NB4 (cell line): ENCODE measurements at regions not wholly inside any gene's neighbourhood (a gene's known extent, or its start where the extent isn't known, plus 50 kb on each side); places are given as distances from the start of the nearest gene placed in this dataset.
"Not testable (repeated sequence)": the region's sequence is repeated elsewhere in the genome, so short reads cannot be mapped to it uniquely, and the experiment has no call there.

Experiments
- DNase-seq: peaks from one replicate; pipeline ENCODE4 v3.0.0; 2010; ENCODE audit warnings: low read depth
- H3K4me3 ChIP-seq: one replicate; pipeline ENCODE4 v1.5.1; 2011; ENCODE audit warnings: mild to moderate bottlenecking, low read depth, low read length, moderate library complexity
- CTCF ChIP-seq: IDR thresholded peaks from one replicate; pipeline ENCODE4 v1.5.1; 2012; ENCODE audit warnings: low read depth, low read length
- MAX ChIP-seq: IDR thresholded peaks from 2 replicates; pipeline ENCODE4 v1.6.1; 2011; ENCODE audit warnings: low read depth, low read length
- MYC ChIP-seq: IDR thresholded peaks from 2 replicates; pipeline ENCODE4 v1.6.1; 2011; ENCODE audit warnings: low read depth, low read length
- POLR2A ChIP-seq: IDR thresholded peaks from 2 replicates; pipeline ENCODE4 v1.6.1; 2011; ENCODE audit warnings: mild to moderate bottlenecking; ENCODE audit not compliant: insufficient read length; ENCODE audit errors: extremely low read depth

- peak; percentile 77 for DNase-seq
- H3K4me3 ChIP-seq, result no peak overlapping the region
- TF ChIP-seq MYC (peak; percentile 63), MAX (peak; percentile 90), POLR2A (no peak), CTCF (no peak)
Observed at GRCh38 chr13:44313674-44314073, 60.0 kb upstream of the SERP2 start.

- not testable (repeated sequence) for H3K4me3 ChIP-seq
Observed at GRCh38 chr13:44314160-44314559, 59.5 kb upstream of the SERP2 start.

GRCh38 chr13:44317752-44318151 is 55.9 kb upstream of the SERP2 start:
- DNase-seq, result no peak
- TF ChIP-seq MAX, result no peak
- no peak for TF ChIP-seq MYC
- TF ChIP-seq POLR2A, result no peak
- no peak for TF ChIP-seq CTCF
- H3K4me3 ChIP-seq, result no peak overlapping the region

More at GRCh38 chr13:44314160-44314559, 59.5 kb upstream of the SERP2 start:
- DNase-seq, result peak; percentile 48

GRCh38 chr13:44318161-44318560 is 55.5 kb upstream of the SERP2 start:
- no peak for DNase-seq

GRCh38 chr13:44320611-44321010 is 53.0 kb upstream of the SERP2 start:
- DNase-seq, result no peak
- no peak overlapping the region for H3K4me3 ChIP-seq
- no peak for TF ChIP-seq MAX
- TF ChIP-seq POLR2A, result no peak
- TF ChIP-seq MYC, result no peak
- no peak for TF ChIP-seq CTCF

More at GRCh38 chr13:44318161-44318560, 55.5 kb upstream of the SERP2 start:
- H3K4me3 ChIP-seq, result no peak overlapping the region
- TF ChIP-seq MYC (no peak), POLR2A (no peak), MAX (no peak), CTCF (no peak)

GRCh38 chr13:44321961-44322360 is 51.7 kb upstream of the SERP2 start:
- DNase-seq, result no peak
- TF ChIP-seq MYC, result no peak
- TF ChIP-seq CTCF, result no peak
- no peak for TF ChIP-seq POLR2A
- no peak for TF ChIP-seq MAX
- no peak overlapping the region for H3K4me3 ChIP-seq
